SIG-M5 treated with dmso at 0.1 percent for 504 hours (cell line): ENCODE measurements at regions not wholly inside any gene's neighbourhood (a gene's known extent, or its start where the extent isn't known, plus 50 kb on each side); places are given as distances from the start of the nearest gene placed in this dataset.
"Not testable (repeated sequence)": the region's sequence is repeated elsewhere in the genome, so short reads cannot be mapped to it uniquely, and the experiment has no call there.

Experiments used
- DNase-seq: peaks from one replicate; lab custom pipeline; 2025; ENCODE audit not compliant: unreplicated experiment; lab: John Stamatoyannopoulos, UW

GRCh38 chr16:60302676-60303075 is 1568.6 kb upstream of the GOT2 start:
- no peak for DNase-seq

- DNase-seq = no peak
These were observed 1568.1 kb upstream of the GOT2 start for GRCh38 chr16:60302261-60302660.

GRCh38 chr16:60299241-60299776 is 1565.2 kb upstream of the GOT2 start:
- no peak for DNase-seq

- no peak for DNase-seq
These were observed 1561.3 kb upstream of the GOT2 start for GRCh38 chr16:60295451-60295850.

- no peak for DNase-seq
These were observed 1551.7 kb upstream of the GOT2 start for GRCh38 chr16:60285794-60286193.

GRCh38 chr16:60279061-60279665 is 1545.0 kb upstream of the GOT2 start:
- no peak for DNase-seq

GRCh38 chr16:60274431-60275019 is 1540.4 kb upstream of the GOT2 start:
- no peak for DNase-seq

GRCh38 chr16:60271781-60272180 is 1537.7 kb upstream of the GOT2 start:
- DNase-seq = no peak

- no peak for DNase-seq
These were observed 1537.1 kb upstream of the GOT2 start for GRCh38 chr16:60271025-60271771.

GRCh38 chr16:60261425-60261824 is 1527.3 kb upstream of the GOT2 start:
- DNase-seq = no peak

- DNase-seq = no peak
These were observed 1525.8 kb upstream of the GOT2 start for GRCh38 chr16:60259956-60260355.

- no peak for DNase-seq
These were observed 1512.0 kb upstream of the GOT2 start for GRCh38 chr16:60246086-60246485.

- no peak for DNase-seq
These were observed 1507.6 kb upstream of the GOT2 start for GRCh38 chr16:60241671-60242070.

- DNase-seq = no peak
These were observed 1496.5 kb upstream of the GOT2 start for GRCh38 chr16:60230666-60231065.

- DNase-seq = no peak
These were observed 1491.4 kb upstream of the GOT2 start for GRCh38 chr16:60225541-60225940.

GRCh38 chr16:60217787-60218186 is 1483.7 kb upstream of the GOT2 start:
- no peak for DNase-seq

GRCh38 chr16:60214311-60214710 is 1480.2 kb upstream of the GOT2 start:
- DNase-seq = no peak

GRCh38 chr16:60206516-60206915 is 1472.4 kb upstream of the GOT2 start:
- DNase-seq = no peak

GRCh38 chr16:60204181-60204580 is 1470.1 kb upstream of the GOT2 start:
- DNase-seq = no peak

- peak; percentile 0 for DNase-seq
These were observed 1469.5 kb upstream of the GOT2 start for GRCh38 chr16:60203525-60204124.

GRCh38 chr16:60200729-60201128 is 1466.6 kb upstream of the GOT2 start:
- DNase-seq = not testable (repeated sequence)

- DNase-seq = no peak
These were observed 1466.0 kb upstream of the GOT2 start for GRCh38 chr16:60200161-60200560.
